ENCODE measurements at regions not wholly inside any gene's neighbourhood (a gene's known extent, or its start where the extent isn't known, plus 50 kb on each side); places are given as distances from the start of the nearest gene placed in this dataset.

DNA sequence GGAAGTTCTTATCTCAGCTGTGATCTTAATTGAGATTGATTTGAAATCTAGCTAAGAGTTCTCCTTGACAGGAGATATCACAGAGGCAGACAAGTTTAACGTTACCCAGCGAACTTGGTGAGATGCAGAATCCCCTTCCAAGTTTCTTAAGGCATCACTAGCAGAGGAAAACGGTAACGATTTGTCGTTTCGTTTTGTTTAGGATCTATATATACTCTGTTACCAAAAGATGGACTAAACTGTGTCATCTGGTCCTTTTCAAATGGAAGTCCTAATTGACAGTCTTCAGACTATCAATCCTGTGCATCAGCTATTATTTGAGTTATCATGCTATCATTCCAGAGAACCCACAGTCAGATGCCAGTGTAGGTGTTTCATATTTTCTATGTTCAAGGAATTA is 316.7 kb upstream of the SORCS1 start:
- DNase-seq (ENCODE audit: low read depth in 2 of 3, low spot score in 2 of 3): no peak

- DNase-seq (ENCODE audit: low read depth in 2 of 3, low spot score in 2 of 3): no peak
These were observed 316.3 kb upstream of the SORCS1 start for GRCh38 chr10:107480781-107481180.

DNA sequence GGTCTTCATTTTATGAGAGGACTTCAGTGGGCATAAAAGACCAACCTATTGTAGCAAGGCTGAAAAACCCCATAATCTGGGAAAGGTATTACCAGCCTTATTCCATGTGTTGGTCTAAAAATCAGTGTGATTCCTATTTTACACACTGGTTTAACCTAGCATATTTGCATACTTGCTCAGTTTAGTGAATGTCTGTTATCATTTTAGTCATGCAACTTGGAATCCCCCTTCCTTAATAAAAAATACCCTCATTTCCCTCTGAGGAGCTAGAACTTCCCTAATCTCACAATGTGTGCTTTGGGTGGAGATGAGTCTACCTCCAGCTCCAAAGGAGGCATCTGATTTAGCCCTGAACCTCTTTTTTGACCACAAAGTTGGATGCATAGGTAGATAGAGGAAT is 312.8 kb upstream of the SORCS1 start:
- no peak for DNase-seq (ENCODE audit: low read depth in 2 of 3, low spot score in 2 of 3)

GRCh38 chr10:107476408-107476807 is 311.9 kb upstream of the SORCS1 start:
- DNase-seq (ENCODE audit: low read depth in 2 of 3, low spot score in 2 of 3): no peak

- no peak for DNase-seq (ENCODE audit: low read depth in 2 of 3, low spot score in 2 of 3)
These were observed 310.1 kb upstream of the SORCS1 start for GRCh38 chr10:107474650-107475049.

DNA sequence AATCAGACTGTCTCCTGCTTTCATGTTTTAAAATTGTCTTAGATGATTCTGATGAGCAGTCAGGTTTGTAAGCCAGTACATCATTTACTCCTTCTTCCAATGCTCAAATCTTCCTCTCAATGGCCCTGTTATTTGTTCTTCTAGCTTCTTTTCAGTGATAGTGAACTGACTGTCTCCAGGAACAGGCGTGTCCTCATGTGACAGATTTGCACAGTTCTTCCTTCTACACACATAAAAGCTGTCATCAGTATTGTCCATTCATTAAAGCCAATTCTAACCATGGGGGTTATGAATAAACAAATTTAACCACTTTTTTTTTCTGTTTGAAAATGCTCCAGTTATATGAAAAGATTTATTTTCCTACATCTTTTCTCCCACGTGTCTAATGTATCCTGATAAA is 308.7 kb upstream of the SORCS1 start:
- DNase-seq (ENCODE audit: low read depth in 2 of 3, low spot score in 2 of 3): no peak

- DNase-seq (ENCODE audit: low read depth in 2 of 3, low spot score in 2 of 3): no peak
These were observed 307.4 kb upstream of the SORCS1 start for GRCh38 chr10:107471911-107472310.

GRCh38 chr10:107453561-107453960 is 289.1 kb upstream of the SORCS1 start:
- DNase-seq (ENCODE audit: low read depth in 2 of 3, low spot score in 2 of 3): no peak

DNA sequence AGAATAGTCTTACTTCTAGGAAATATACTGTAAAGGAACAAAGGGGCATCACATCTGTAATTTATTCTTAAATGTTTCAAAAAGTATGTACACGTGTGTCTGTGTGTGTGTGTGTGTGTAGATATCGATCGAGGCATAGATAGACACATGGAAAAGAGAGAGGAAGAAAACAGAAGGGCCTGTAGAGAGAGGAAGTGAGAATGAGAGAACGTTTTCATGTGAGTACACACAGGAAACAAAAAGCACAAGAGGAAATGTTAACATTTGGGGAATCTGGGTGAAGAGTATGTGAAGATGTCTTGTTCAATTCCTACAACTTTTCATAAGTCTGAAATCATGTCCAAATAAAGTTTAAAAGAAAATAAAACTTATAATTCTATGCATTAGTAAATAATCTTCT is 286.5 kb upstream of the SORCS1 start:
- DNase-seq (ENCODE audit: low read depth in 2 of 3, low spot score in 2 of 3): no peak

DNA sequence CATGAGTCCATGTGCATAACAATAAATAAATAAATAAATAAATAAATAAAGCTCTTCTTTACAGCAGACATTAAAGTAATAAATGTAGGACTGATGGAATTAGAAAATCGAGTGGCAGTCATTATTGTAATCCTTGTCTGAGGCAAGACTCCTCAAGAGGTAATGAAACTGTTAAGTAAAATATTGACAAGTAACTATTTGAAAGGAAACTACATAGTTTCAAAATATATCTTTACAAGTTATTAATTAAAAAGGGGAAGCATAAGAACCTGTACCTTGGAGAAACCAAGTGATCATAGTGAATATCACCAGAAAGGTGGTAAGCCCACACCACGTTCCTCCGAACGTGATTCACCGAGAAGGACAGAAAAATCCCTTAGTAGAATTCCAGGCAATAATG is 285.6 kb upstream of the SORCS1 start:
- no peak for DNase-seq (ENCODE audit: low read depth in 2 of 3, low spot score in 2 of 3)

DNA sequence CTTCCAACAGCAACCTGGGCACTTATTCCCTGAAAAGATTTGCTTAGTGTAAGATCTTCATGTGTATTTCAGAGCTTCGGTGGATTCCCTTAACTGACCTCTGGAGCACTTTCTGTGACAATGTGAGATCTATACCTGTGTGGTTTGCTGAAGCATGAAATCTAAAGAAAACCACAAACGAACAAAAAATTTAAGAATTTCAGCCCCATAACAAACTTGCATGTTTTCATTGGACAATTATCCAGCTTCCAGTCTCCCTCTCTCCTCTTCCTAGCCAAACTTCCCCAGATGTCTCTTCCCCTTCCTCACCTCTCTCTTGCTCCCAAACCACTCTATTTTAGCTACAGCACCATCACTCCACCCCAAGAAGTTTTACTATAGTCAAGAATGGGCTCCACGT is 279.9 kb upstream of the SORCS1 start:
- no peak for DNase-seq (ENCODE audit: low read depth in 2 of 3, low spot score in 2 of 3)

DNA sequence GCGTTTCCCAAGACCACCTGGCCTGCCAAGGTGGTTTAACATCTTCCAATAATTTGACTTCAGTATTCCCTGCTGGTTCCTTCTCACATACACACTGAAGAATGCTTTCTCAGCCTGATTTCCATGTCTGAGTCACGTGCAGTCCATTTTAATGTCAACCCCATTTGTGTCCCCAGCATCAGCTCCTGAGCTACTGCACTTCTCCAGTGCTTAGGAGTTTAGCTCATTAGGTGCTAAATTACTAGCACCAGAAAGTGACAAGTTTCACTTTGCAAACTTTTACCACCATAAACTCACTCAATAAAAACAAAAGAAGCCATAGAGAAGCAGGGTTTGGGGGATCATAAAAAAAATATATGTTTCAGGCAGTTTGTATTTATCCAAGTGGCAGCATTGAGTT is 279.3 kb upstream of the SORCS1 start:
- DNase-seq (ENCODE audit: low read depth in 2 of 3, low spot score in 2 of 3): no peak

GRCh38 chr10:107443326-107443725 is 278.8 kb upstream of the SORCS1 start:
- no peak for DNase-seq (ENCODE audit: low read depth in 2 of 3, low spot score in 2 of 3)

GRCh38 chr10:107442035-107442505 is 277.6 kb upstream of the SORCS1 start:
- no peak for DNase-seq (ENCODE audit: low read depth in 2 of 3, low spot score in 2 of 3)

GRCh38 chr10:107440741-107441140 is 276.2 kb upstream of the SORCS1 start:
- DNase-seq (ENCODE audit: low read depth in 2 of 3, low spot score in 2 of 3): no peak

DNA sequence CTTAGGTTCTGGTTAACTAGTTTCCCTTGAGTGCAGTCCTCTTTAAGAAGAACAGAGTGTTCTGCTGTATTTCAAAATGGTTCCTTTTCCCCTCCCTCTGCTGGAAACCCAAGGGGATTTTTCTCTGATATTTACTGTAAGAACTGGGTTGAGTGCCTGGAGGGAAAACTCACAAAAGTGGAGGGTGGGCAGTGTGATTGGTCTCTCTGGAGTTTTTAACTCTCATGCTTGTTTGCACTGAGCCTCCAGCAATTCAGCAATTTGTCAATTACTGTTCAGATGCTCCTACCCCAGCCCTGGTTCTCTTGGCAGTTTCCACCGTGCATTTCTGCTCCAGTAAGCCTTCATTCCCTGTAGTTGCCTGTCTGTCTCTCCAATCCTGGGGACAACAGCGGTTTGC is 273.4 kb upstream of the SORCS1 start:
- no peak for DNase-seq (ENCODE audit: low read depth in 2 of 3, low spot score in 2 of 3)

GRCh38 chr10:107436568-107436967 is 272.1 kb upstream of the SORCS1 start:
- no peak for DNase-seq (ENCODE audit: low read depth in 2 of 3, low spot score in 2 of 3)

DNA sequence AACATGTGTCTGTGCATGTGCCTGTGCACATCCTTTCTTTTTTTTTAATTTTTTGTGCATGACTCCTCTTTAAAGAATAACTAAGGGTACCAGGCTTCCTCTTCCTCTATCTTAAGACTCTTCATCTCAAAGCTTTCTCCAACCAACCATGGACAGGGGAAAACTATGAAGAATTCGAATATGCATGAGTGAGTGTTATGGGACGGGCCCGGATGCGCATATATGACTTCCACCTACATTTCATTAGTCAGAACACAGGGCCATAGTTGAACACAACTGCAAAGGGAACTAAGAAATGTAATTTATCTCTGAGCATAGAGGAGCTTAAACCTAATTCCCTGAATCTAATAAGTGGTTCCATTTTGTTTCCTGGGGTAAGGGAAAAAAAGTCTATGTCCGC is 270.3 kb upstream of the SORCS1 start:
- DNase-seq (ENCODE audit: low read depth in 2 of 3, low spot score in 2 of 3): no peak

GRCh38 chr10:107434201-107434600 is 269.7 kb upstream of the SORCS1 start:
- no peak for DNase-seq (ENCODE audit: low read depth in 2 of 3, low spot score in 2 of 3)

- DNase-seq (ENCODE audit: low read depth in 2 of 3, low spot score in 2 of 3): no peak
These were observed 269.1 kb upstream of the SORCS1 start for GRCh38 chr10:107433605-107434004.

GRCh38 chr10:107430446-107430845 is 265.9 kb upstream of the SORCS1 start:
- no peak for DNase-seq (ENCODE audit: low read depth in 2 of 3, low spot score in 2 of 3)

DNA sequence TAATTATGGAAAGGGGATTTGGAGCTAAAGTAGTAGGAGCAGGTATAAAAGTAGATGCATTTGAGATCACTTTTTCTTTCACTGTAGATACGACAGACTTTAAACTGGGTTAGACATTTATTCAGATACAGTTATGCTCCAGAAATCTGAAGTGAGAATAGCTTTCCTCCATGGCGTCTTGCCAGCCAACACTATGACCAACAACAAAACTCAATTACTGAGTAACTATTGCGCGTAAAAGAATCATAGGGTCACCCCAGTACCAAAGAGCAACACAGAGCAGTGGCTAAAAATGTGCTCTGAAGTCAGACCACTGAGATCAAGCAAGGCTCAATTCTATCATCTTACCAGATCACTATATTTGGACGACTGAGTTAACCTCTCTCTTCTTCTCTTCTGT is 262.5 kb upstream of the SORCS1 start:
- no peak for DNase-seq (ENCODE audit: low read depth in 2 of 3, low spot score in 2 of 3)

DNA sequence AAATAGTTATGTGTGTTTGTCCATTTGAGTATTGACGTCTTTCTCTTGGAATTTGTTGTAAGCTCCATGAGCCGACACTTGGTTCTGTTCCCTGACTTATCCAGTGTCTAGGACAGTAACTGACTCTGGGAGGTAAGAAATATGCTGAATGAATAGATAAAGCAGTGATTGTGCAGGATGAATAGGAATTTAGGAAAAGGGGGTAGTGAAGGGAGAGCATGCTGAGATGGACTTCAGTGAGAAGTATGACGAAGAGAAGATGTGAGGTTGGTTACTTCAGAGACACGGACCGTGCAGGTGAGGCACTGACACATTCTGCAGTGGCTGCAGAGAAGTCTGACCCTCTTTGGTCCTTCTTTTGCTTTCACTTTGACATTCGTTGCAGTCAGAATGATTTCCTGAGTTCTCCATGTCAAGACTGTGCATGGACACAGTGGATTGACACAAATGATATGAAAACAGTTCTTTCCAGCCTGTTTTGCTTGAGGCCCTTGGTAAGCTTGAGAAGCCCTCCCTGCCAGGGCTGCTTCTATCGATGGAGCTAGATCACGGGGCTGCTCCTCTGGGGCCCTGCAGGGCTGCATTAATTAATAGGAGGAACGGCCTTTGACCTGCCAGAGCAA is 261.5 kb upstream of the SORCS1 start:
- no peak for DNase-seq (ENCODE audit: low read depth in 2 of 3, low spot score in 2 of 3)
